IMR-90 (cell line): ENCODE measurements at regions not wholly inside any gene's neighbourhood (a gene's known extent, or its start where the extent isn't known, plus 50 kb on each side); places are given as distances from the start of the nearest gene placed in this dataset.
A peak's percentile ranks its signal among the peaks of the same experiment; 100 is the strongest.

Experiments
- ATAC-seq: fragments of 200-7000 bp; cut with Tn5 transposase; 2 replicates; pipeline ENCODE4 v1.9.1; 2020; ENCODE audit warnings: low read depth, mild to moderate bottlenecking, moderate library complexity
- BruUV-seq: library from RNA; stranded (reverse); fragments of 400-500 nt; replicated peaks from 2 replicates; lab custom pipeline; 2021; lab: Mats Ljungman, UMichigan
- CTCF ChIA-PET: fragments of 300-600 bp; formaldehyde crosslinking; extraction: SDS; loops from one replicate; lab custom pipeline; 2021; ENCODE audit warnings: antibody characterized with exemption; lab: Yijun Ruan, JAX
- POLR2A ChIA-PET: fragments of 300-600 bp; sonication (Branson Sonifier 250); formaldehyde crosslinking; loops from one replicate; lab custom pipeline; 2022; ENCODE audit warnings: antibody characterized with exemption; ENCODE audit not compliant: unreplicated experiment; lab: Charles Lee
- DNase-seq: peaks from one replicate; pipeline ENCODE4 v3.0.0; 2013
- H2AFZ ChIP-seq: replicated peaks from 2 replicates; pipeline ENCODE3; 2013; ENCODE audit warnings: low read length, mild to moderate bottlenecking; ENCODE audit not compliant: poor library complexity
- H2AK5ac ChIP-seq: 2 replicates; pipeline ENCODE4 v1.6.1; 2013; ENCODE audit warnings: low read depth, low read length, inconsistent platforms
- H2AK9ac ChIP-seq: replicated peaks from 2 replicates; pipeline ENCODE3; 2013; ENCODE audit warnings: mild to moderate bottlenecking, low read depth, low read length, moderate library complexity; ENCODE audit not compliant: poor library complexity
- H2BK120ac ChIP-seq: 2 replicates; pipeline ENCODE4 v1.6.1; 2013; ENCODE audit warnings: low read depth, low read length, inconsistent platforms
- H2BK15ac ChIP-seq: 3 replicates; pipeline ENCODE4 v1.6.1; 2013; ENCODE audit warnings: low read depth, low read length, inconsistent platforms
- H2BK20ac ChIP-seq: 2 replicates; pipeline ENCODE4 v1.6.1; 2013; ENCODE audit warnings: low read depth, mild to moderate bottlenecking, inconsistent platforms, low read length, moderate library complexity
- H2BK5ac ChIP-seq: 2 replicates; pipeline ENCODE4 v1.6.1; 2013; ENCODE audit warnings: mild to moderate bottlenecking, low read depth, low read length, inconsistent platforms; ENCODE audit not compliant: poor library complexity, severe bottlenecking
- H3K14ac ChIP-seq: replicated peaks from 2 replicates; pipeline ENCODE4 v1.6.1; 2013; ENCODE audit warnings: low read depth, low read length, inconsistent platforms
- H3K18ac ChIP-seq: 2 replicates; pipeline ENCODE4 v1.6.1; 2013; ENCODE audit warnings: low read depth, low read length, control low read depth
- H3K23ac ChIP-seq: 2 replicates; pipeline ENCODE4 v1.6.1; 2013; ENCODE audit warnings: low read depth, low read length, inconsistent platforms
- H3K27ac ChIP-seq: 2 replicates; pipeline ENCODE4 v1.5.1; 2013; ENCODE audit warnings: mild to moderate bottlenecking, control low read depth, low read length; ENCODE audit not compliant: insufficient read depth
- H3K27me3 ChIP-seq: 2 replicates; pipeline ENCODE4 v1.6.1; 2013; ENCODE audit warnings: low read length; ENCODE audit not compliant: control insufficient read depth, insufficient read depth
- H3K36me3 ChIP-seq: 2 replicates; pipeline ENCODE4 v1.6.1; 2013; ENCODE audit warnings: low read length, mixed read lengths; ENCODE audit not compliant: control insufficient read depth, insufficient read depth
- H3K4ac ChIP-seq: 2 replicates; pipeline ENCODE4 v1.6.1; 2013; ENCODE audit warnings: low read depth, low read length, inconsistent platforms
- H3K4me1 ChIP-seq: 2 replicates; pipeline ENCODE4 v1.6.1; 2013; ENCODE audit warnings: low read length, mixed read lengths; ENCODE audit not compliant: control insufficient read depth, insufficient read depth
- H3K4me2 ChIP-seq: 2 replicates; pipeline ENCODE4 v1.6.1; 2013; ENCODE audit warnings: low read depth, mild to moderate bottlenecking, control low read depth, low read length, moderate library complexity
- H3K4me3 ChIP-seq: 2 replicates; pipeline ENCODE4 v1.5.1; 2013; ENCODE audit warnings: low read depth, mild to moderate bottlenecking, control low read depth, low read length, moderate library complexity; ENCODE audit not compliant: insufficient read depth
- H3K56ac ChIP-seq: 2 replicates; pipeline ENCODE4 v1.6.1; 2013; ENCODE audit warnings: low read length, inconsistent platforms; ENCODE audit not compliant: insufficient read depth; ENCODE audit errors: extremely low read depth
- H3K79me1 ChIP-seq, 2 experiments: 2 replicates each; pipeline ENCODE4 v1.6.1; 2013; ENCODE audit warnings: low read length in 2 of 2, inconsistent platforms in 1 of 2, low read depth in 1 of 2
- H3K9ac ChIP-seq: 2 replicates; pipeline ENCODE4 v1.6.1; 2013; ENCODE audit warnings: low read depth, low read length, control low read depth
- H3K9me1 ChIP-seq: 2 replicates; pipeline ENCODE4 v1.6.1; 2013; ENCODE audit warnings: low read length, inconsistent platforms; ENCODE audit not compliant: insufficient read depth
- H3K9me3 ChIP-seq: 2 replicates; pipeline ENCODE4 v1.6.1; 2013; ENCODE audit warnings: low read length; ENCODE audit not compliant: control insufficient read depth, insufficient read depth
- H4K20me1 ChIP-seq: 2 replicates; pipeline ENCODE4 v1.6.1; 2013; ENCODE audit warnings: low read length, inconsistent platforms; ENCODE audit not compliant: insufficient read depth
- H4K5ac ChIP-seq: 2 replicates; pipeline ENCODE4 v1.6.1; 2013; ENCODE audit warnings: mild to moderate bottlenecking, low read depth, low read length, control low read depth
- H4K8ac ChIP-seq, 2 experiments: 2 replicates each; pipeline ENCODE4 v1.6.1; 2013; ENCODE audit warnings: low read depth in 2 of 2, low read length in 2 of 2, control low read depth in 1 of 2, inconsistent platforms in 1 of 2
- H4K91ac ChIP-seq: 2 replicates; pipeline ENCODE4 v1.6.1; 2013; ENCODE audit warnings: low read depth, low read length, inconsistent platforms; ENCODE audit not compliant: insufficient read depth
- BHLHE40 ChIP-seq: fragments of 150-350 bp; IDR thresholded peaks from 2 replicates; pipeline ENCODE4 v1.6.1; 2016; ENCODE audit warnings: mild to moderate bottlenecking, low read depth, low read length
- CEBPB ChIP-seq: IDR thresholded peaks from 2 replicates; pipeline ENCODE4 v1.6.1; 2012; ENCODE audit warnings: low read depth, low read length, improper control_type of control experiment
- CHD1 ChIP-seq: IDR thresholded peaks from 2 replicates; pipeline ENCODE4 v1.6.1; 2012; ENCODE audit warnings: low read depth, low read length, improper control_type of control experiment
- CTCF ChIP-seq: conservative IDR thresholded peaks from 2 replicates; pipeline ENCODE4 v1.5.1; 2012; ENCODE audit warnings: mild to moderate bottlenecking, low read depth, low read length, improper control_type of control experiment
- FOS ChIP-seq: fragments of 150-350 bp; IDR thresholded peaks from 2 replicates; pipeline ENCODE4 v1.6.1; 2016; ENCODE audit warnings: low read depth, low read length
- MAFK ChIP-seq: IDR thresholded peaks from 2 replicates; pipeline ENCODE4 v1.6.1; 2012; ENCODE audit warnings: low read depth, low read length, improper control_type of control experiment
- MAZ ChIP-seq: IDR thresholded peaks from 2 replicates; pipeline ENCODE4 v1.6.1; 2012; ENCODE audit warnings: low read depth, mild to moderate bottlenecking, low read length, improper control_type of control experiment, moderate library complexity, borderline replicate concordance
- MXI1 ChIP-seq: IDR thresholded peaks from 2 replicates; pipeline ENCODE4 v1.6.1; 2012; ENCODE audit warnings: low read depth, mild to moderate bottlenecking, low read length, moderate library complexity, borderline replicate concordance
- NFE2L2 ChIP-seq: fragments of 150-350 bp; IDR thresholded peaks from 2 replicates; pipeline ENCODE4 v1.6.1; 2016; ENCODE audit warnings: low read depth, mild to moderate bottlenecking, low read length
- POLR2A ChIP-seq: IDR thresholded peaks from 2 replicates; pipeline ENCODE4 v1.6.1; 2012; ENCODE audit warnings: mild to moderate bottlenecking, low read depth, low read length
- RAD21 ChIP-seq: IDR thresholded peaks from 2 replicates; pipeline ENCODE4 v1.6.1; 2012; ENCODE audit warnings: low read length, improper control_type of control experiment
- RCOR1 ChIP-seq: IDR thresholded peaks from 2 replicates; pipeline ENCODE4 v1.6.1; 2012; ENCODE audit warnings: mild to moderate bottlenecking, low read length, improper control_type of control experiment; ENCODE audit not compliant: insufficient replicate concordance
- RFX5 ChIP-seq: IDR thresholded peaks from 2 replicates; pipeline ENCODE4 v1.8.0; 2012; ENCODE audit warnings: low read depth, mild to moderate bottlenecking, low read length, moderate library complexity
- SMC3 ChIP-seq: fragments of 150-350 bp; IDR thresholded peaks from 2 replicates; pipeline ENCODE4 v1.6.1; 2016; ENCODE audit warnings: low read depth, mild to moderate bottlenecking, antibody characterized with exemption, low read length, moderate library complexity
- WGBS, 2 experiments: methylation state at CpG; one replicate each; pipeline versions ENCODE4 v1.1.5 to v1.1.7; 2013; ENCODE audit warnings: missing lambda C conversion rate in 2 of 2; ENCODE audit not compliant: insufficient read length in 1 of 2; ENCODE audit errors: extremely low coverage in 2 of 2; 5-methylcytosine and 5-hydroxymethylcytosine counted together
- dilution Hi-C: fragments of 300-500 bp; cut with HindIII; formaldehyde crosslinking; loops from one replicate; pipeline ENCODE4 v1.14.3; 2018; ENCODE audit warnings: low sequenced_read_pairs; ENCODE audit not compliant: unreplicated experiment
- in situ Hi-C: fragments of 300-500 bp; cut with MboI; formaldehyde crosslinking; loops from 3 replicates; pipeline ENCODE4 v1.14.3; 2019; ENCODE audit warnings: low sequenced_read_pairs, inconsistent platforms, mixed read lengths
- intact Hi-C: fragments of 100-400 bp; cut with micrococcal nuclease; formaldehyde crosslinking; loops from 2 replicates; pipeline ENCODE4 v1.10.0; 2022
- TF ChIP-seq, protein P1 (sequence below): fragments of 150-350 bp; IDR thresholded peaks from 2 replicates; pipeline ENCODE4 v1.6.1; 2016; ENCODE audit warnings: low read depth, mild to moderate bottlenecking, low read length, moderate library complexity, borderline replicate concordance
- TF ChIP-seq, protein P2 (sequence below): fragments of 150-350 bp; IDR thresholded peaks from 2 replicates; pipeline ENCODE4 v1.6.1; 2017; ENCODE audit warnings: mild to moderate bottlenecking, antibody characterized with exemption, low read length, low read depth

DNA sequence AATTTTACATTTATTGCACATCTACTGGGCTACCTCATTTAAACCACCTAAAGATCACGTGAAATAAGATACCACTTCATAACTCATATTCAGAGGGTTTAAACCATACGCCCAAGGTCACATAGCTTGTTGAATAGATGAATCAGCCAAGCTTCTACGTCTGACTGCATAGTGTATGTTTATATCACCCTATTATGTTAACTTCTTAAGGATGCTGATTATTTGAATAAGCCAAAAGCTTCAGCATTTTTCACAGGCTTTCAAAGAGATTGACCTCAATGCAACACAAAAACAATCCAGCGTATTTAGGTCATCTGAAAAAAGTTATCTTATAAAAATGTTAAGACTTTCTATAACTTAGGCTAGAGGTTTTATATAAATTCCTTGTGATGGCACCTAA is 373.8 kb downstream of the TGFB2 start:
- no peak overlapping the region for H4K91ac ChIP-seq
- dilution Hi-C loops (no loop called here), intact Hi-C loops (no loop called here), in situ Hi-C loops (no loop called here)
- H3K4me1 ChIP-seq = peaks cover 13% of the 10 kb centered on the region
- DNase-seq (peak; percentile 98), ATAC-seq (peak; percentile 90)
- peak overlapping the region; percentile 92; the same call in 1 of the 2 replicates for H3K27ac ChIP-seq
- H3K79me1 ChIP-seq = no peaks in the 10 kb centered on the region
- H4K8ac ChIP-seq = peak overlapping the region; percentile 36 to 77; a peak in 3 of 4 replicates
- POLR2A ChIA-PET = no interaction called here
- H2BK20ac ChIP-seq = peak overlapping the region; percentile 73; the same call in 1 of the 2 replicates
- no peak overlapping the region for H2AFZ ChIP-seq
- no peak overlapping the region for H3K4me3 ChIP-seq
- H4K20me1 ChIP-seq = no peaks in the 10 kb centered on the region
- H3K14ac ChIP-seq = no peak overlapping the region
- no peaks in the 10 kb centered on the region for H3K9me3 ChIP-seq
- peak overlapping the region; percentile 51; the same call in 2 of the 3 replicates for H2BK15ac ChIP-seq
- H2AK9ac ChIP-seq = no peak overlapping the region
- BruUV-seq = no TSS peak
- H3K4me2 ChIP-seq = peak overlapping the region; percentile 76
- peak overlapping the region; percentile 92 for H4K5ac ChIP-seq
- no peaks in the 10 kb centered on the region for H3K9me1 ChIP-seq
- H3K36me3 ChIP-seq = no peaks in the 10 kb centered on the region
- no CpG with 5 or more reads among the region's 4 CpGs for WGBS, 2 experiments
- TF ChIP-seq POLR2A (no peak), CHD1 (no peak), MAFK (peak; percentile 42), RAD21 (peak; percentile 4; the same call in 1 of the 2 replicates), MAZ (no peak), BHLHE40 (peak; percentile 92), RCOR1 (no peak), CEBPB (no peak), MXI1 (no peak), SMC3 (peak; percentile 2; the same call in 1 of the 2 replicates), RFX5 (no peak), FOS (peak; percentile 65; the same call in 1 of the 2 replicates), NFE2L2 (no peak), CTCF (no peak)
- TF ChIP-seq, protein P1, sequence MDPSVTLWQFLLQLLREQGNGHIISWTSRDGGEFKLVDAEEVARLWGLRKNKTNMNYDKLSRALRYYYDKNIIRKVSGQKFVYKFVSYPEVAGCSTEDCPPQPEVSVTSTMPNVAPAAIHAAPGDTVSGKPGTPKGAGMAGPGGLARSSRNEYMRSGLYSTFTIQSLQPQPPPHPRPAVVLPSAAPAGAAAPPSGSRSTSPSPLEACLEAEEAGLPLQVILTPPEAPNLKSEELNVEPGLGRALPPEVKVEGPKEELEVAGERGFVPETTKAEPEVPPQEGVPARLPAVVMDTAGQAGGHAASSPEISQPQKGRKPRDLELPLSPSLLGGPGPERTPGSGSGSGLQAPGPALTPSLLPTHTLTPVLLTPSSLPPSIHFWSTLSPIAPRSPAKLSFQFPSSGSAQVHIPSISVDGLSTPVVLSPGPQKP = no peak
- TF ChIP-seq, protein P2, sequence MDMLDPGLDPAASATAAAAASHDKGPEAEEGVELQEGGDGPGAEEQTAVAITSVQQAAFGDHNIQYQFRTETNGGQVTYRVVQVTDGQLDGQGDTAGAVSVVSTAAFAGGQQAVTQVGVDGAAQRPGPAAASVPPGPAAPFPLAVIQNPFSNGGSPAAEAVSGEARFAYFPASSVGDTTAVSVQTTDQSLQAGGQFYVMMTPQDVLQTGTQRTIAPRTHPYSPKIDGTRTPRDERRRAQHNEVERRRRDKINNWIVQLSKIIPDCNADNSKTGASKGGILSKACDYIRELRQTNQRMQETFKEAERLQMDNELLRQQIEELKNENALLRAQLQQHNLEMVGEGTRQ = no peak
- H2BK5ac ChIP-seq = peak overlapping the region; percentile 92
- no peak overlapping the region for H3K23ac ChIP-seq
- H2BK120ac ChIP-seq = peak overlapping the region; percentile 67; the same call in 1 of the 2 replicates
- no peaks in the 10 kb centered on the region for H3K27me3 ChIP-seq
- peak overlapping the region; percentile 84 for H3K4ac ChIP-seq
- no peak overlapping the region; the same call in 1 of the 2 replicates for H3K56ac ChIP-seq
- CTCF ChIA-PET = interaction anchor here (0.7 kb wide), 1 partner anchor 348 kb away, joined by 3 read pairs; no protein-coding TSS in a partner anchor
- H2AK5ac ChIP-seq = no peak overlapping the region
- peak overlapping the region; percentile 98 for H3K18ac ChIP-seq
- no peak overlapping the region for H3K9ac ChIP-seq
